Medulla oblongata (tissue), 1 donor: ENCODE measurements at regions not wholly inside any gene's neighbourhood (a gene's known extent, or its start where the extent isn't known, plus 50 kb on each side); places are given as distances from the start of the nearest gene placed in this dataset.

Experiments used
- DNase-seq: peaks from one replicate; pipeline ENCODE4 v3.0.0-alpha.2; 2015; ENCODE audit errors: extremely low spot score

- DNase-seq: no peak
Observed at GRCh38 chr22:49056301-49056700, 771.4 kb downstream of the BRD1 start.

DNA sequence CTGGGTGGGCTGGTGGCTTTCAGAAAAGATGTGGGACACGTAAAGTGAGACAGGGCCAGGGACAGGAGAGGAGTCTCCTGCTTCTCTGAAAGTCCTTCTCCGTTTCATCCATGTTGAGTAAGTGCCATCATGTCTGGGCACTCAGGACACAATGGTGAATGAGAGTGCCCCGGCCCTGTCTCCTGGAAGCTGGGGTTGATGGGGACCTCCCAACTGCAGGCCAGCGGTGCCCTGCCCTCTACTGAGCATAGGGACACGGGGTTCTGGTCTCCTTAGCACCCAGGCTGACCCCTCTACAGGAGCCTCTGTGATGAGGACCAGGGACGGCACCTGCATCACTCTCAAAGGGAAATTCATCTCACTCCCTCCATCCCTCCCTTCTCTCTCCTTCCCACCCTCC is 772.3 kb downstream of the BRD1 start:
- DNase-seq: no peak

- DNase-seq: no peak
Observed at GRCh38 chr22:49053578-49053977, 774.1 kb downstream of the BRD1 start.

DNA sequence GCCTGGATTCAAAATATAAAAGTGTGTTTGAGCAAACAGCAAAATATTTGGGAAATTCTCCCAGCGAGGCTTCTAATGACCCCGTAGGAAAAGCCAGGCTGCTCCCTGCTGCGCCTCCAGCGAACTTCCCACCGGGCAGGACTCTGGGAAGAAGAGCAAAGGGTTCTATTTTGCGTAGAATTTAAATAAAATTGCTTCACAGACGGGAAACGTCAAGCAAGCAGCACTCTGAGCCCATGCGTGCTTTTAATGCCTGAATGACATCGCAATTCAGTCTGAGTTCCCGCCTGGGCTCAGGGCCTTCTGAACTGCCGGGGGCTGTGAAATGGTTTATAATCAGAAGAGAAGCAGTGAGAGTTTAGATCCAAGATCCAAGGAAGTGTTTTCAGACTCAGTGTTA is 775.1 kb downstream of the BRD1 start:
- DNase-seq: no peak

DNA sequence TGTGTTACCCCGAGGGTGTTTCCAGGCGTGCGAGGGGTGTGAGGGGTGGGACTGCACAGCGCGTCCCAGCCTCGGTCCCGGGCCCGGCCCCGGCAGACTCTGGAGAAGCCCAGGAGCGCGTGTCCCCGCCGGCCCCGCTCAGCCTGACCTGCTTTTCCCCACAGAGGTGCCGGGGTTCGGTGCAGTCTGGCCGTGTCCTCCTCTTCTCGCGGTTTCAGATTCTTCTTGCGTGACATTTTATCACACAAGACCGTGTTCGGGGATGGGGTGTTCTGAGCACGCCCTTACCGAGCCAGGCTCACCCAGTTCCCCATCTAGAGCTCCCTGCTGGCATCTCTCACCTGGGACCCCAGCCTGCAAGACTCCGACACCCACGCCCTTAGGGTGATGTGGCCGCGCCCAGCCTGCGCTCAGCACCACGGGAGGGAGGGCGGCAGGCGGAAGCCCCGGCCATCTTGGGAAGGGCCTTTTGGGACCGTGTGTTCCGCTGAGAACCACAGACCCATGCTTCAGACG is 775.6 kb downstream of the BRD1 start:
- no peak for DNase-seq

DNA sequence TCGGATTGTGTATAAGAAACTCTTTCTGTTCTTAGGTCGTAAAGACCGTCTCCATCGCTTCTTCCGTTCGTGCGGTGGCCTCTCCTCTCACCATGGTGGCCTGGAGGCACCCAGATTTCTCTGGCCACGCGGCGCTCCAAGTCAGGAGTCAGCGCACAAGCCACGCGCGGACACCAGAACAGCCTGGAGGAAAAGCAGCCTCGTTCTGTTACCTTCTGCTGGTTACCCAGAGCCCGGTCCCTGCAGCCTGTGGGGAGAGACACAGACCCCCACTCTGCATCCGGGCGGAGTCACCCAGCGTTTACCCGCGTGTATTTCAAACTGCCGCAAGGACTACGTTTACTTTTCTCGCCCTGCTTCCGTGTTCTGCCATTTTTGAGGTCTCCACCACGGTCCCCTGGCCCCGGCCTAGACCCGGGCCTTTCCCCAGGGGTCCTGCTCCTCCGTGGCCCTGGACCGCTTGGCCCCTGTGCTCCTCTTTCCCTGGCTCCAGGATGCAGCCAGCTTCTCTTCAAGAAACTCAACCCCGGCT is 776.1 kb downstream of the BRD1 start:
- DNase-seq: no peak

DNA sequence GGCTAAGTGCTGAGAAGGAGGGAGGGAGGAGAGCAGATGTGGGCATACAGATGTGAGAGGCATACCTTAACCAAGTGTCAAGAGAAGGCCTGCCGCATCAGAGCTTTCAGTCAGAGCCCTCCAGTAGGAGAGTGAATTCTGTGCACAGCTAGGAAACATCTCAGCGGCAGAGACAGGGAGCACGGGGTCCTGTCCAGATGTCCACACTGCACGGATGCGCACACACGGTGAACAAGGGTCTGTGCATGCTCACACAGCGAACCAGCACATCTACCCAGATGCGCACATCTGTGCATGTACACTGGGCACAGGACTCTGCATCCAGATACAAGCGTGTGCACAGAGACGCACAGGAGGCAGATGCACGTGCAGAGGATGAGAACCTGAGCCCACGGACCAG is 778.0 kb downstream of the BRD1 start:
- DNase-seq: no peak

DNA sequence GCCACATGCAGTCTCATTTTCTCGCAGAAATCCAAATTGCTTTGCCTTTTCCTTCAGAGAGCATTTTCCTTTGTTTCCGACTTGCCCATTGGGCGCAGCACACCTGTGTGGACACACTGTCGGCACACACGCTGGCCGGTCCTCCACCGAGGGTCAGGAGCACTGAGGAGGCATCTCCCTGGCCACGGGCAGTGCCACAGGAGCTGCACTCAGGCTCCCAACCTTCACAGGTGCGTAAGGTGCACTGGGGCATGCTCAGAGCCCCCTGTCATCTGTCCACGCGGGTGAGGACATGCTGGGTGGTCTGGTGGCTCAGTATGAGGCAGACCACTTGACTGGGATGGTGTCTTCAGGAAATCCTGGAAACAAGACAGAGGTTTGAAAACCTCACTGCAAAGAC is 779.1 kb downstream of the BRD1 start:
- DNase-seq: no peak

GRCh38 chr22:49047447-49047846 is 780.2 kb downstream of the BRD1 start:
- DNase-seq: no peak

- DNase-seq: peak; percentile 48
Observed at GRCh38 chr22:49046546-49047361, 780.9 kb downstream of the BRD1 start.

GRCh38 chr22:49046000-49046545 is 781.6 kb downstream of the BRD1 start:
- DNase-seq: no peak

DNA sequence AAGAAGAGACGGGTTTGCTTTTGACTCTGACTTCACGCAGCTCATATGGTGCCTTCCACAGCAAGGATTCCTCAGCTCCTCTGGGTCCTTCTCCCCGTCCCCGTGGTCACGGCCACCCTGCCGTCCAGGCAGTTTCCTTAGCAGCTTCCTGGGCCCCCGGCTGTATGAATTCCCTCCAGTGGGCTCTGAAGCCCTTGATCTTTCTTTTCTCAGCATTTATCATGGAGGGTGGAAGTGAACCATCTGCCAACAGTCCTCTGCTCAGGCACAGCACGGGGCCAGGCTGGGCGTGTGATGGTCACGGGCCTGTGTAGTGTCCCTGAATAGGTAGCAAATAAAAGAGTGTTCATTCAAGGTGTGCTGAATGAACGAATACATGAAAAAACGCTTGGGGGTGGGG is 782.4 kb downstream of the BRD1 start:
- no peak for DNase-seq

DNA sequence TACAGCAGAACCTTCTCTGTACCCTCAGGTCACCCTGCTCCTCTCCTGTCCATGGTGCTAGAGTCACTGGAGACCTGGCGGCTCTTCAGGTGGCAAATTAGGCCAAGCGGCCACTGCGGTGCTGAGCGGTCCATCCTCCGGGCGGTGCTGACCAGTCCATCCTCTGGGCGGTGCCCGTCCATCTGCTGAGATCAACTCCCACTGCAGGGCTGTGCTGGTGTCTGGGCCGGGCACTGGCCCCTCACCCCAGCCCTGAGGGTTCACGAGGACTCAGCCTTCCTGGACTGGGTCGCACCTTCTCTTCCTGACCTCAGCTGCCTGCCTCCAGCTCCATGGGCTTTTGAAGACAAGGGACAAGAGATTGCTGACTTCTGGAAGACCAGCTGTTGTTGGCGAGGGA is 782.9 kb downstream of the BRD1 start:
- no peak for DNase-seq

DNA sequence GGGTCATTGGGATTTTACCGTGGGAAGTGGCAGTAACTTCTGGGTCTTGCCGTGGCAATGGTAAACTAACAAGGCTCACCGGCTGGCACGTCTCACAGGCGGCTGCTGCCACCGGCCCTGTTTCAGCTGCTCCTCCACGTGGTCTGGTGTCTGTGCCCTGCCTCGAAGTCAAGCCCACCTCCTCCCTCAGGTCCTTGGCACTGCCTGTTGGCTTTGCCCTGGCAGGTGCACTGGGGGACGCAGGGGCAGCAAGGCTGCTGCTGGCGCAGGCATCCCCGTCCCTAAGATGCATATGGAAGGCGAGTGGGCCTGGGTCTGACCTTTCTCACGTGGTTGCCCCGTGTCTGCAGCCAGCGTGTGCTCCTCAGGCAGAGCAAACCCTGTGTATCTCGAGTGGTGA is 783.6 kb downstream of the BRD1 start:
- DNase-seq: no peak

- DNase-seq: no peak
Observed at GRCh38 chr22:49042877-49043859, 784.5 kb downstream of the BRD1 start.

GRCh38 chr22:49042066-49042465 is 785.6 kb downstream of the BRD1 start:
- DNase-seq: no peak

- DNase-seq: no peak
Observed at GRCh38 chr22:49040754-49041467, 786.8 kb downstream of the BRD1 start.

- DNase-seq: no peak
Observed at GRCh38 chr22:49040111-49040510, 787.6 kb downstream of the BRD1 start.

- no peak for DNase-seq
Observed at GRCh38 chr22:49039625-49040024, 788.0 kb downstream of the BRD1 start.

- no peak for DNase-seq
Observed at GRCh38 chr22:49037701-49038245, 789.9 kb downstream of the BRD1 start.

DNA sequence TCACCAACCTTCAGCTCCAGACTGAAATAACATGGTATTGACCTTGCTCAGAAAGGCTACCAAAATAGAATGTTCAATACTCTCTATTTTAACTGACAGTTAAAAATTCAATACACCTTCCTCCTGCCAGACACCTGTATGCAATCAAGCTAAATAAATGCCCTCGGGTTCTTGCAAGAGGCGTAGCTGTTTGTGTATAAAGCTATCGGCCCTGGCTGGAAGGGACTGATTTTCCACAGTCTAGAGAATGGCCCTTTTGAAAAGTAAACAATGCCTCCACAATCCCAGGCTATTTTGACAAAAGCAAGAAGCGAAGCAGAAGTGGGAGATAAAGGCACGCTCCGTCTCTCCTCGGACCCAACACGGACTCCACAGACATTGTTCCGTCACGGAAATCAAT is 791.2 kb downstream of the BRD1 start:
- DNase-seq: peak; percentile 21
